Loucy (cell line): ENCODE measurements at regions not wholly inside any gene's neighbourhood (a gene's known extent, or its start where the extent isn't known, plus 50 kb on each side); places are given as distances from the start of the nearest gene placed in this dataset.

Experiments
- H2AFZ ChIP-seq: fragments of 200-600 bp; sonication (generic); 2 replicates; pipeline ENCODE4 v1.6.0; 2016; ENCODE audit warnings: antibody characterized with exemption, mild to moderate bottlenecking, low read length, moderate library complexity
- H3F3A ChIP-seq: fragments of 200-600 bp; 2 replicates; pipeline ENCODE4 v1.6.0; 2016; ENCODE audit warnings: antibody characterized with exemption, low read depth, mild to moderate bottlenecking
- H3K27me3 ChIP-seq: fragments of 200-600 bp; sonication (generic); 2 replicates; pipeline ENCODE4 v1.6.1; 2014; ENCODE audit warnings: low read length, mild to moderate bottlenecking; ENCODE audit not compliant: insufficient read depth, poor library complexity, severe bottlenecking
- H3K36me3 ChIP-seq: fragments of 200-600 bp; sonication (generic); 2 replicates; pipeline ENCODE4 v1.6.1; 2016; ENCODE audit warnings: low read length; ENCODE audit not compliant: insufficient read depth
- H3K4me1 ChIP-seq: fragments of 200-600 bp; sonication (generic); 2 replicates; pipeline ENCODE4 v1.5.1; 2014; ENCODE audit warnings: low read length, mild to moderate bottlenecking; ENCODE audit not compliant: insufficient read depth, poor library complexity, severe bottlenecking
- H3K4me2 ChIP-seq: fragments of 200-600 bp; sonication (generic); 2 replicates; pipeline ENCODE4 v1.6.0; 2014; ENCODE audit warnings: antibody characterized with exemption, low read length, low read depth, mild to moderate bottlenecking; ENCODE audit not compliant: poor library complexity, severe bottlenecking
- H3K4me3 ChIP-seq: fragments of 200-600 bp; sonication (generic); 2 replicates; pipeline ENCODE4 v1.5.1; 2014; ENCODE audit warnings: low read length, mild to moderate bottlenecking, mixed read lengths; ENCODE audit not compliant: poor library complexity, severe bottlenecking
- H3K79me2 ChIP-seq: fragments of 200-600 bp; sonication (generic); 2 replicates; pipeline ENCODE4 v1.6.1; 2014; ENCODE audit warnings: low read length; ENCODE audit not compliant: insufficient read depth
- H3K9ac ChIP-seq: fragments of 200-600 bp; sonication (generic); 2 replicates; pipeline ENCODE4 v1.6.0; 2014; ENCODE audit warnings: mild to moderate bottlenecking, low read depth, low read length, moderate library complexity; ENCODE audit not compliant: poor library complexity, severe bottlenecking
- H3K9me2 ChIP-seq: fragments of 200-600 bp; sonication (generic); replicated peaks from 2 replicates; pipeline ENCODE4 v1.6.1; 2016; ENCODE audit warnings: low read depth, low read length, mixed read lengths
- H3K9me3 ChIP-seq: fragments of 200-600 bp; sonication (generic); 2 replicates; pipeline ENCODE4 v1.6.1; 2014; ENCODE audit warnings: mild to moderate bottlenecking, antibody characterized with exemption, low read length, low read depth; ENCODE audit not compliant: insufficient read depth
- H4K20me1 ChIP-seq: fragments of 200-600 bp; sonication (generic); 2 replicates; pipeline ENCODE4 v1.6.0; 2014; ENCODE audit warnings: antibody characterized with exemption, low read length, mild to moderate bottlenecking; ENCODE audit not compliant: insufficient read depth, poor library complexity, severe bottlenecking
- EZH2phosphoT487 ChIP-seq: fragments of 200-600 bp; IDR thresholded peaks from 2 replicates; pipeline ENCODE4 v1.6.1; 2018; ENCODE audit warnings: antibody characterized with exemption, mild to moderate bottlenecking, moderate library complexity, borderline replicate concordance
- TF ChIP-seq, protein P1 (sequence below): fragments of 200-600 bp; sonication (generic); conservative IDR thresholded peaks from 2 replicates; pipeline ENCODE4 v1.5.1; 2014; ENCODE audit warnings: mild to moderate bottlenecking, antibody characterized with exemption, low read length

DNA sequence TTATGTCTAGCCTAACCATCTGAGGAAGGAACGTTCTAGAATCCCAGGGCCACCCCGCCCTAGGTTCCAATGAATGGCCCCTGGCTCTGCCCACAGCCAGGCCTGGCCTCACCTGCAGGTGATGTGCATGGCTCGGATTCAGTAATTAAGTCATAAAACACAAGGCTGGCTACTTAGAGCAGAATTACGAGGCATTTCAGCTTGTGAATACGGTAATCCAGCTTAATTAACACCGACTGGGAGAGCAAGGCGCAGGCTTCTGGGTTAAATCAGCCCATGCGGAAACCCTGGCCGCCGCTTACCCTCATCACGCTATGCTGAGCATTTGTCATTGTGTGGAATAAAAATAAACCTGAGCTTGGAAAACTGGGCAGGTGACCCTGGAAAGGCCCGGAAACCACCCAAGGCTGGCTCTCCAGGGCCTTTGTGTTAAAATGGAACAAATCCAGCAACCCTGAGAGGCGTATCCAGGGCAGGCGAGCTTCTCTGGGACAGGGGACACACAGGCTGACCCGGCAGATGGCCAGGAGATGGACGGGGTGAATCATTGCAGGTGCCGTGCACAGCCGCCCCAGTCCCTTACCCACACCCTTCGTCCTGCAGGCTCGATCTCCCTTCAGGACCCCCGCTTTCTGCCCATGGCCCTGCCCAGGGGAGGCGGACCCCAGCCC lies 220.2 kb downstream of the CTTN start:
- H3K36me3 ChIP-seq: no peaks in the 10 kb centered on the region
- H3K9me2 ChIP-seq: no peaks in the 10 kb centered on the region
- TF ChIP-seq EZH2phosphoT487: no peak
- TF ChIP-seq, protein P1, sequence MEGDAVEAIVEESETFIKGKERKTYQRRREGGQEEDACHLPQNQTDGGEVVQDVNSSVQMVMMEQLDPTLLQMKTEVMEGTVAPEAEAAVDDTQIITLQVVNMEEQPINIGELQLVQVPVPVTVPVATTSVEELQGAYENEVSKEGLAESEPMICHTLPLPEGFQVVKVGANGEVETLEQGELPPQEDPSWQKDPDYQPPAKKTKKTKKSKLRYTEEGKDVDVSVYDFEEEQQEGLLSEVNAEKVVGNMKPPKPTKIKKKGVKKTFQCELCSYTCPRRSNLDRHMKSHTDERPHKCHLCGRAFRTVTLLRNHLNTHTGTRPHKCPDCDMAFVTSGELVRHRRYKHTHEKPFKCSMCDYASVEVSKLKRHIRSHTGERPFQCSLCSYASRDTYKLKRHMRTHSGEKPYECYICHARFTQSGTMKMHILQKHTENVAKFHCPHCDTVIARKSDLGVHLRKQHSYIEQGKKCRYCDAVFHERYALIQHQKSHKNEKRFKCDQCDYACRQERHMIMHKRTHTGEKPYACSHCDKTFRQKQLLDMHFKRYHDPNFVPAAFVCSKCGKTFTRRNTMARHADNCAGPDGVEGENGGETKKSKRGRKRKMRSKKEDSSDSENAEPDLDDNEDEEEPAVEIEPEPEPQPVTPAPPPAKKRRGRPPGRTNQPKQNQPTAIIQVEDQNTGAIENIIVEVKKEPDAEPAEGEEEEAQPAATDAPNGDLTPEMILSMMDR: no peak
- H3K79me2 ChIP-seq: no peaks in the 10 kb centered on the region
- no peaks in the 10 kb centered on the region for H3F3A ChIP-seq
- H3K9ac ChIP-seq: no peak overlapping the region
- H4K20me1 ChIP-seq: no peaks in the 10 kb centered on the region
- H3K27me3 ChIP-seq: no peaks in the 10 kb centered on the region
- no peak overlapping the region for H3K4me2 ChIP-seq
- H3K4me1 ChIP-seq: no peaks in the 10 kb centered on the region
- H2AFZ ChIP-seq: no peak overlapping the region
- no peak overlapping the region for H3K4me3 ChIP-seq
- H3K9me3 ChIP-seq: peaks cover 21% of the 10 kb centered on the region; the same call in 1 of the 2 replicates

DNA sequence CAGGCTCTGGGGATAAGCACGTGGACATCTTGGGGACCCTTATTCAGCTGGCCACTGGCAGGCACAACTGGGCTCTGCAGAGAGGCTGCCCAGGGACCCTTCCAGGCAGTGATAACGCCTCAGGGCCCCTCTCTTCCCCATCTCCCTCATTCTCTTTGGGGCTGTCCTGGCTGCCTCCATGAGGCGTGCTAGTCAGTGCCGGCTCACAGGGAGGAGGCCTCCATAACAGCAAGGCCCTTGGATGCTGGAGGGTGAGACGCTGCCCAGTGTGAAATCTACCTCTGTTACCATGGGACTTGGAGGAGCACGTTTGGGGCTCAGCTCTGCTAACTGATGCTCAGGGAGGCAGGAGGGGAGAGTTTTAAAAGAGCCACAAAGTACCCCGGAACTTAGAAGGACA lies 221.3 kb downstream of the CTTN start:
- no peak overlapping the region for H3K4me2 ChIP-seq
- H2AFZ ChIP-seq: no peak overlapping the region
- no peaks in the 10 kb centered on the region for H4K20me1 ChIP-seq
- H3K9ac ChIP-seq: no peak overlapping the region
- peaks cover 22% of the 10 kb centered on the region; the same call in 1 of the 2 replicates for H3K9me3 ChIP-seq
- no peak for TF ChIP-seq EZH2phosphoT487
- TF ChIP-seq, protein P1: no peak
- H3F3A ChIP-seq: no peaks in the 10 kb centered on the region
- H3K36me3 ChIP-seq: no peaks in the 10 kb centered on the region
- no peaks in the 10 kb centered on the region for H3K79me2 ChIP-seq
- H3K27me3 ChIP-seq: no peaks in the 10 kb centered on the region
- no peaks in the 10 kb centered on the region for H3K9me2 ChIP-seq
- H3K4me3 ChIP-seq: no peak overlapping the region
- no peaks in the 10 kb centered on the region for H3K4me1 ChIP-seq

DNA sequence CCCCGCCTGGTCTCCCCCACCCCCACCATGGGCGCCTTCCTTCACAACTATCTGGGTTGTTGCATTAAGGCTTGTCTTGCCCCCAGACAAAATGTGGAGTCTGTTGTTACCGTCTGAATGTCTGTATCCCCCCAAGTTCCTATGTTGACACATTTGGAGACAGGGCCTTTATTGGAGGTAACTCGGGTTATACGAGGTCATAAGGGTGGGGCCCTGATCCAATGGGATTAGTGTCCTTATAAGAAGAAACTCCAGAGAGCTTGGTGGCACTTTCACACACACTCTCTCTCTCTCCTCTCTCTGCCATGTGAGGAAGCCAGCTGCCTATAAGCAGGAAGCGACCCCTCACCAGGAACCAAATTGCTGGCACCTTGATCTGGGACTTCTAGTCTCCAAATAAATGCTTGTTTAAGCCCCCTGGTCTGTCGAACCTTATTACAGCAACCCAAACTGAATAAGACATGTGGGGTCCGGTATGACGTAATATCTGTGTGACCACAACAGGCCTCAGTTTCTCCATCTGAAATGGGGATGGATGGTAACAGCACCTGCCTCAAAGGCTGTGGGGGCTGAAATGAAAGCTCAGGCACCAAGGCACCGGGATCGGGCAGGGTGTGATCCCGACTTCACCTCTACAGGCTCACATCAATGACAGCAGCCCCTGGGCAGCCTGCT lies 222.3 kb downstream of the CTTN start:
- TF ChIP-seq EZH2phosphoT487: no peak
- TF ChIP-seq, protein P1: no peak
- Histone ChIP-seq H3K9me3 (peaks cover 19% of the 10 kb centered on the region; the same call in 1 of the 2 replicates), H3K79me2 (no peaks in the 10 kb centered on the region), H3K9ac (no peak overlapping the region), H3K4me1 (no peaks in the 10 kb centered on the region), H3K36me3 (no peaks in the 10 kb centered on the region), H3K4me3 (no peak overlapping the region), H3F3A (no peaks in the 10 kb centered on the region), H3K4me2 (no peak overlapping the region), H3K9me2 (no peaks in the 10 kb centered on the region), H4K20me1 (no peaks in the 10 kb centered on the region), H3K27me3 (no peaks in the 10 kb centered on the region), H2AFZ (no peak overlapping the region)
